ENCODE measurements at regions not wholly inside any gene's neighbourhood (a gene's known extent, or its start where the extent isn't known, plus 50 kb on each side); places are given as distances from the start of the nearest gene placed in this dataset.
"Not testable (repeated sequence)": the region's sequence is repeated elsewhere in the genome, so short reads cannot be mapped to it uniquely, and the experiment has no call there.

- 95% methylated on average over 1 of the region's 1 CpG for WGBS
- not testable (repeated sequence) for H3K27ac ChIP-seq (ENCODE audit: low read depth in 1 of 2, low read length in 1 of 2); DNase-seq (ENCODE audit: low read depth in 6 of 9, low spot score in 9 of 9)
These were observed 173.9 kb upstream of the C1orf87 start for GRCh38 chr1:60247467-60247866.

GRCh38 chr1:60245324-60245723 is 171.8 kb upstream of the C1orf87 start:
- no peak for DNase-seq (ENCODE audit: low read depth in 6 of 9, low spot score in 9 of 9)
- no peaks in the 10 kb centered on the region for H3K9me3 ChIP-seq (ENCODE audit: control insufficient read depth in 2 of 2, insufficient read depth in 1 of 2, low read length in 1 of 2)
- H3K36me3 ChIP-seq (ENCODE audit: control insufficient read depth in 2 of 2, insufficient read depth in 2 of 2, low read length in 1 of 2), result no peaks in the 10 kb centered on the region
- no peaks in the 10 kb centered on the region for H3K4me1 ChIP-seq (ENCODE audit: control insufficient read depth in 2 of 2, insufficient read depth in 2 of 2, low read length in 2 of 2)
- H3K4me3 ChIP-seq (ENCODE audit: low read length in 2 of 2), result no peak overlapping the region
- no peaks in the 10 kb centered on the region for H3K27me3 ChIP-seq (ENCODE audit: control insufficient read depth in 2 of 2, insufficient read depth in 1 of 2, low read length in 1 of 2)
- WGBS, result 91% methylated on average over 2 of the region's 2 CpGs
- no peak overlapping the region for H3K27ac ChIP-seq (ENCODE audit: low read depth in 1 of 2, low read length in 1 of 2)

More at GRCh38 chr1:60247467-60247866, 173.9 kb upstream of the C1orf87 start:
- not testable (repeated sequence) for H3K4me3 ChIP-seq (ENCODE audit: low read length in 2 of 2); H3K36me3 ChIP-seq (ENCODE audit: control insufficient read depth in 2 of 2, insufficient read depth in 2 of 2, low read length in 1 of 2); H3K27me3 ChIP-seq (ENCODE audit: control insufficient read depth in 2 of 2, insufficient read depth in 1 of 2, low read length in 1 of 2); H3K4me1 ChIP-seq (ENCODE audit: control insufficient read depth in 2 of 2, insufficient read depth in 2 of 2, low read length in 2 of 2); H3K9me3 ChIP-seq (ENCODE audit: control insufficient read depth in 2 of 2, insufficient read depth in 1 of 2, low read length in 1 of 2)

GRCh38 chr1:60244906-60245305 is 171.3 kb upstream of the C1orf87 start:
- Histone ChIP-seq H3K4me3 (ENCODE audit: low read length in 2 of 2) (no peak overlapping the region), H3K27me3 (ENCODE audit: control insufficient read depth in 2 of 2, insufficient read depth in 1 of 2, low read length in 1 of 2) (no peaks in the 10 kb centered on the region), H3K4me1 (ENCODE audit: control insufficient read depth in 2 of 2, insufficient read depth in 2 of 2, low read length in 2 of 2) (no peaks in the 10 kb centered on the region), H3K9me3 (ENCODE audit: control insufficient read depth in 2 of 2, insufficient read depth in 1 of 2, low read length in 1 of 2) (no peaks in the 10 kb centered on the region), H3K36me3 (ENCODE audit: control insufficient read depth in 2 of 2, insufficient read depth in 2 of 2, low read length in 1 of 2) (no peaks in the 10 kb centered on the region), H3K27ac (ENCODE audit: low read depth in 1 of 2, low read length in 1 of 2) (no peak overlapping the region)
- DNase-seq (ENCODE audit: low read depth in 6 of 9, low spot score in 9 of 9), result no peak

GRCh38 chr1:60235275-60235674 is 161.7 kb upstream of the C1orf87 start:
- H3K27me3 ChIP-seq (ENCODE audit: control insufficient read depth in 2 of 2, insufficient read depth in 1 of 2, low read length in 1 of 2), result no peaks in the 10 kb centered on the region
- WGBS, result 91% methylated on average over 2 of the region's 2 CpGs
- no peak overlapping the region for H3K27ac ChIP-seq (ENCODE audit: low read depth in 1 of 2, low read length in 1 of 2)
- DNase-seq (ENCODE audit: low read depth in 6 of 9, low spot score in 9 of 9), result no peak
- H3K4me1 ChIP-seq (ENCODE audit: control insufficient read depth in 2 of 2, insufficient read depth in 2 of 2, low read length in 2 of 2), result no peaks in the 10 kb centered on the region
- no peak overlapping the region for H3K4me3 ChIP-seq (ENCODE audit: low read length in 2 of 2)
- H3K9me3 ChIP-seq (ENCODE audit: control insufficient read depth in 2 of 2, insufficient read depth in 1 of 2, low read length in 1 of 2), result no peaks in the 10 kb centered on the region
- no peaks in the 10 kb centered on the region for H3K36me3 ChIP-seq (ENCODE audit: control insufficient read depth in 2 of 2, insufficient read depth in 2 of 2, low read length in 1 of 2)

GRCh38 chr1:60234776-60235175 is 161.2 kb upstream of the C1orf87 start:
- Histone ChIP-seq H3K4me1 (ENCODE audit: control insufficient read depth in 2 of 2, insufficient read depth in 2 of 2, low read length in 2 of 2) (no peaks in the 10 kb centered on the region), H3K36me3 (ENCODE audit: control insufficient read depth in 2 of 2, insufficient read depth in 2 of 2, low read length in 1 of 2) (no peaks in the 10 kb centered on the region), H3K4me3 (ENCODE audit: low read length in 2 of 2) (no peak overlapping the region), H3K27me3 (ENCODE audit: control insufficient read depth in 2 of 2, insufficient read depth in 1 of 2, low read length in 1 of 2) (no peaks in the 10 kb centered on the region), H3K27ac (ENCODE audit: low read depth in 1 of 2, low read length in 1 of 2) (no peak overlapping the region), H3K9me3 (ENCODE audit: control insufficient read depth in 2 of 2, insufficient read depth in 1 of 2, low read length in 1 of 2) (no peaks in the 10 kb centered on the region)
- WGBS, result 88% methylated on average over 2 of the region's 2 CpGs
- DNase-seq (ENCODE audit: low read depth in 6 of 9, low spot score in 9 of 9), result no peak

- H3K4me3 ChIP-seq (ENCODE audit: low read length in 2 of 2), result no peak overlapping the region
- H3K9me3 ChIP-seq (ENCODE audit: control insufficient read depth in 2 of 2, insufficient read depth in 1 of 2, low read length in 1 of 2), result no peaks in the 10 kb centered on the region
- no peaks in the 10 kb centered on the region for H3K36me3 ChIP-seq (ENCODE audit: control insufficient read depth in 2 of 2, insufficient read depth in 2 of 2, low read length in 1 of 2)
- no peak overlapping the region for H3K27ac ChIP-seq (ENCODE audit: low read depth in 1 of 2, low read length in 1 of 2)
- no peaks in the 10 kb centered on the region for H3K27me3 ChIP-seq (ENCODE audit: control insufficient read depth in 2 of 2, insufficient read depth in 1 of 2, low read length in 1 of 2)
- DNase-seq (ENCODE audit: low read depth in 6 of 9, low spot score in 9 of 9), result no peak
- H3K4me1 ChIP-seq (ENCODE audit: control insufficient read depth in 2 of 2, insufficient read depth in 2 of 2, low read length in 2 of 2), result no peaks in the 10 kb centered on the region
These were observed 156.3 kb upstream of the C1orf87 start for GRCh38 chr1:60229821-60230220.

GRCh38 chr1:60228041-60228491 is 154.5 kb upstream of the C1orf87 start:
- DNase-seq (ENCODE audit: low read depth in 6 of 9, low spot score in 9 of 9), result no peak
- Histone ChIP-seq H3K4me3 (ENCODE audit: low read length in 2 of 2) (no peak overlapping the region), H3K27me3 (ENCODE audit: control insufficient read depth in 2 of 2, insufficient read depth in 1 of 2, low read length in 1 of 2) (no peaks in the 10 kb centered on the region), H3K27ac (ENCODE audit: low read depth in 1 of 2, low read length in 1 of 2) (no peak overlapping the region), H3K9me3 (ENCODE audit: control insufficient read depth in 2 of 2, insufficient read depth in 1 of 2, low read length in 1 of 2) (no peaks in the 10 kb centered on the region), H3K36me3 (ENCODE audit: control insufficient read depth in 2 of 2, insufficient read depth in 2 of 2, low read length in 1 of 2) (no peaks in the 10 kb centered on the region), H3K4me1 (ENCODE audit: control insufficient read depth in 2 of 2, insufficient read depth in 2 of 2, low read length in 2 of 2) (no peaks in the 10 kb centered on the region)
- WGBS, result 91% methylated on average over 1 of the region's 1 CpG

- Histone ChIP-seq H3K27ac (ENCODE audit: low read depth in 1 of 2, low read length in 1 of 2) (no peak overlapping the region), H3K4me3 (ENCODE audit: low read length in 2 of 2) (no peak overlapping the region), H3K4me1 (ENCODE audit: control insufficient read depth in 2 of 2, insufficient read depth in 2 of 2, low read length in 2 of 2) (no peaks in the 10 kb centered on the region), H3K36me3 (ENCODE audit: control insufficient read depth in 2 of 2, insufficient read depth in 2 of 2, low read length in 1 of 2) (no peaks in the 10 kb centered on the region), H3K9me3 (ENCODE audit: control insufficient read depth in 2 of 2, insufficient read depth in 1 of 2, low read length in 1 of 2) (no peaks in the 10 kb centered on the region), H3K27me3 (ENCODE audit: control insufficient read depth in 2 of 2, insufficient read depth in 1 of 2, low read length in 1 of 2) (no peaks in the 10 kb centered on the region)
- DNase-seq (ENCODE audit: low read depth in 6 of 9, low spot score in 9 of 9), result no peak
These were observed 154.0 kb upstream of the C1orf87 start for GRCh38 chr1:60227601-60228000.

GRCh38 chr1:60225486-60225885 is 151.9 kb upstream of the C1orf87 start:
- H3K36me3 ChIP-seq (ENCODE audit: control insufficient read depth in 2 of 2, insufficient read depth in 2 of 2, low read length in 1 of 2), result no peaks in the 10 kb centered on the region
- no peaks in the 10 kb centered on the region for H3K9me3 ChIP-seq (ENCODE audit: control insufficient read depth in 2 of 2, insufficient read depth in 1 of 2, low read length in 1 of 2)
- no peaks in the 10 kb centered on the region for H3K27me3 ChIP-seq (ENCODE audit: control insufficient read depth in 2 of 2, insufficient read depth in 1 of 2, low read length in 1 of 2)
- H3K4me3 ChIP-seq (ENCODE audit: low read length in 2 of 2), result no peak overlapping the region
- H3K4me1 ChIP-seq (ENCODE audit: control insufficient read depth in 2 of 2, insufficient read depth in 2 of 2, low read length in 2 of 2), result no peaks in the 10 kb centered on the region
- no peak overlapping the region for H3K27ac ChIP-seq (ENCODE audit: low read depth in 1 of 2, low read length in 1 of 2)
- 89% methylated on average over 3 of the region's 3 CpGs for WGBS
- no peak for DNase-seq (ENCODE audit: low read depth in 6 of 9, low spot score in 9 of 9)

- no peak for DNase-seq (ENCODE audit: low read depth in 6 of 9, low spot score in 9 of 9)
- no peaks in the 10 kb centered on the region for H3K9me3 ChIP-seq (ENCODE audit: control insufficient read depth in 2 of 2, insufficient read depth in 1 of 2, low read length in 1 of 2)
- H3K4me3 ChIP-seq (ENCODE audit: low read length in 2 of 2), result no peak overlapping the region
- 96% methylated on average over 3 of the region's 3 CpGs for WGBS
- no peaks in the 10 kb centered on the region for H3K4me1 ChIP-seq (ENCODE audit: control insufficient read depth in 2 of 2, insufficient read depth in 2 of 2, low read length in 2 of 2)
- H3K27me3 ChIP-seq (ENCODE audit: control insufficient read depth in 2 of 2, insufficient read depth in 1 of 2, low read length in 1 of 2), result no peaks in the 10 kb centered on the region
- no peak overlapping the region for H3K27ac ChIP-seq (ENCODE audit: low read depth in 1 of 2, low read length in 1 of 2)
- no peaks in the 10 kb centered on the region for H3K36me3 ChIP-seq (ENCODE audit: control insufficient read depth in 2 of 2, insufficient read depth in 2 of 2, low read length in 1 of 2)
These were observed 151.0 kb upstream of the C1orf87 start for GRCh38 chr1:60224523-60224922.

All from thymus (tissue), 11 donors.